HCT116 (cell line): ENCODE measurements at regions not wholly inside any gene's neighbourhood (a gene's known extent, or its start where the extent isn't known, plus 50 kb on each side); places are given as distances from the start of the nearest gene placed in this dataset.

Source experiments
- ATAC-seq: fragments of 200-7000 bp; cut with Tn5 transposase; 2 replicates; pipeline ENCODE4 v1.9.1; 2020; ENCODE audit warnings: mild to moderate bottlenecking, moderate library complexity
- BruUV-seq: library from RNA; stranded (reverse); fragments of 400-500 nt; replicated peaks from 2 replicates; lab custom pipeline; 2021; lab: Mats Ljungman, UMichigan
- CTCF ChIA-PET: fragments of 300-600 bp; sonication (Branson Sonifier 250); formaldehyde crosslinking; loops from one replicate; lab custom pipeline; 2021; ENCODE audit warnings: antibody characterized with exemption; lab: Charles Lee
- POLR2A ChIA-PET: fragments of 300-600, 350-600 bp; sonication (Branson Sonifier 250); formaldehyde crosslinking; loops from one replicate; lab custom pipeline; 2021; ENCODE audit warnings: antibody characterized with exemption; lab: Charles Lee
- RAD21 ChIA-PET, 2 experiments: fragments of 300-600 bp; sonication (Branson Sonifier 250); formaldehyde crosslinking; loops; one replicate each; lab custom pipeline; 2023; ENCODE audit warnings: low total read pairs in 2 of 2; ENCODE audit not compliant: uncharacterized antibody in 2 of 2, unreplicated experiment in 2 of 2, low non-redundant PET in 1 of 2; lab: Charles Lee
- DNase-seq: peaks from one replicate; pipeline ENCODE4 v3.0.0-alpha.2; 2010; ENCODE audit warnings: low read depth, low spot score
- H2AFZ ChIP-seq: fragments of 200-600 bp; shearing (Covaris generic), sonication (generic); 2 replicates; pipeline ENCODE4 v1.6.1; 2017; ENCODE audit warnings: low read depth, mixed run types, mixed read lengths, antibody characterized with exemption, low read length; ENCODE audit not compliant: poor library complexity, severe bottlenecking
- H3K27ac ChIP-seq: 2 replicates; pipeline ENCODE4 v1.5.1; 2012; ENCODE audit warnings: low read depth, low read length
- H3K27me3 ChIP-seq: fragments of 200-600 bp; sonication (generic); 2 replicates; pipeline ENCODE4 v1.6.1; 2016; ENCODE audit warnings: mixed run types, low read length, mixed read lengths; ENCODE audit not compliant: insufficient read depth
- H3K36me3 ChIP-seq, 2 experiments: fragments of 200-500 bp in 1 of 2; fragments of 200-600 bp in 1 of 2; sonication (Bioruptor generic) in 1 of 2; sonication (generic) in 1 of 2; 2 replicates each; pipeline versions ENCODE4 v1.5.1 to v1.6.1; 2014 to 2016; ENCODE audit warnings: low read length in 2 of 2, inconsistent platforms in 1 of 2, mixed read lengths in 1 of 2, mixed run types in 1 of 2; ENCODE audit not compliant: insufficient read depth in 2 of 2, control insufficient read depth in 1 of 2
- H3K4me1 ChIP-seq, 2 experiments: fragments of 200-600 bp in 1 of 2; sonication (generic) in 1 of 2; 2 replicates each; pipeline versions ENCODE4 v1.5.1 to v1.6.1; 2012 to 2017; ENCODE audit warnings: low read length in 2 of 2, inconsistent platforms in 1 of 2, mild to moderate bottlenecking in 1 of 2, mixed read lengths in 1 of 2, mixed run types in 1 of 2, moderate library complexity in 1 of 2; ENCODE audit not compliant: insufficient read depth in 2 of 2, control insufficient read depth in 1 of 2
- H3K4me2 ChIP-seq: fragments of 200-600 bp; sonication (generic); 2 replicates; pipeline ENCODE4 v1.6.1; 2017; ENCODE audit warnings: mixed run types, low read length, mixed read lengths
- H3K4me3 ChIP-seq, 2 experiments: fragments of 200-600 bp in 1 of 2; sonication (generic) in 1 of 2; replicated peaks in 1 of 2; 2 replicates each; pipeline ENCODE4 v1.5.1; 2011 to 2016; ENCODE audit warnings: low read length in 2 of 2, control low read depth in 1 of 2, low read depth in 1 of 2, mild to moderate bottlenecking in 1 of 2, mixed read lengths in 1 of 2, mixed run types in 1 of 2
- H3K79me2 ChIP-seq: fragments of 200-600 bp; sonication (generic); 2 replicates; pipeline ENCODE4 v1.6.1; 2017; ENCODE audit warnings: mild to moderate bottlenecking, mixed run types, low read length, moderate library complexity, mixed read lengths; ENCODE audit not compliant: insufficient read depth
- H3K9ac ChIP-seq: fragments of 200-600 bp; sonication (generic); 2 replicates; pipeline ENCODE4 v1.6.1; 2016; ENCODE audit warnings: low read length, mixed read lengths
- H3K9me2 ChIP-seq: fragments of 200-600 bp; sonication (generic), shearing (Covaris generic); 2 replicates; pipeline ENCODE4 v1.6.1; 2017; ENCODE audit warnings: mixed run types, mild to moderate bottlenecking, moderate library complexity; ENCODE audit not compliant: insufficient read depth
- H3K9me3 ChIP-seq, 2 experiments: fragments of 200-500 bp in 1 of 2; fragments of 200-600 bp in 1 of 2; sonication (Bioruptor generic) in 1 of 2; sonication (generic) in 1 of 2; 2 replicates each; pipeline ENCODE4 v1.6.1; 2014 to 2017; ENCODE audit warnings: low read length in 2 of 2, mixed read lengths in 2 of 2, inconsistent platforms in 1 of 2, low read depth in 1 of 2, mild to moderate bottlenecking in 1 of 2, mixed run types in 1 of 2, moderate library complexity in 1 of 2; ENCODE audit not compliant: control insufficient read depth in 1 of 2, insufficient read depth in 1 of 2
- H4K20me1 ChIP-seq: fragments of 200-600 bp; sonication (generic), shearing (Covaris generic); 2 replicates; pipeline ENCODE4 v1.6.1; 2017; ENCODE audit warnings: mixed run types, mild to moderate bottlenecking, moderate library complexity; ENCODE audit not compliant: insufficient read depth
- ELF1 ChIP-seq: IDR thresholded peaks from 2 replicates; pipeline ENCODE4 v1.6.1; 2012; ENCODE audit warnings: low read depth, borderline replicate concordance
- RAD21 ChIP-seq: IDR thresholded peaks from 2 replicates; pipeline ENCODE4 v1.6.1; 2012; ENCODE audit warnings: low read depth, mild to moderate bottlenecking
- SIN3A ChIP-seq: IDR thresholded peaks from 2 replicates; pipeline ENCODE4 v1.6.1; 2012; ENCODE audit warnings: low read depth
- SP1 ChIP-seq: IDR thresholded peaks from 2 replicates; pipeline ENCODE4 v1.6.1; 2012; ENCODE audit warnings: low read depth
- ZFX ChIP-seq: fragments of 450-650 bp; IDR thresholded peaks from 2 replicates; pipeline ENCODE4 v1.6.1; 2017
- intact Hi-C: fragments of 100-400 bp; cut with micrococcal nuclease; formaldehyde crosslinking; loops from 2 replicates; pipeline ENCODE4 v1.10.0; 2022
- TF ChIP-seq, protein P1 (sequence below): IDR thresholded peaks from 2 replicates; pipeline ENCODE4 v1.6.1; 2012; ENCODE audit warnings: low read depth

DNA sequence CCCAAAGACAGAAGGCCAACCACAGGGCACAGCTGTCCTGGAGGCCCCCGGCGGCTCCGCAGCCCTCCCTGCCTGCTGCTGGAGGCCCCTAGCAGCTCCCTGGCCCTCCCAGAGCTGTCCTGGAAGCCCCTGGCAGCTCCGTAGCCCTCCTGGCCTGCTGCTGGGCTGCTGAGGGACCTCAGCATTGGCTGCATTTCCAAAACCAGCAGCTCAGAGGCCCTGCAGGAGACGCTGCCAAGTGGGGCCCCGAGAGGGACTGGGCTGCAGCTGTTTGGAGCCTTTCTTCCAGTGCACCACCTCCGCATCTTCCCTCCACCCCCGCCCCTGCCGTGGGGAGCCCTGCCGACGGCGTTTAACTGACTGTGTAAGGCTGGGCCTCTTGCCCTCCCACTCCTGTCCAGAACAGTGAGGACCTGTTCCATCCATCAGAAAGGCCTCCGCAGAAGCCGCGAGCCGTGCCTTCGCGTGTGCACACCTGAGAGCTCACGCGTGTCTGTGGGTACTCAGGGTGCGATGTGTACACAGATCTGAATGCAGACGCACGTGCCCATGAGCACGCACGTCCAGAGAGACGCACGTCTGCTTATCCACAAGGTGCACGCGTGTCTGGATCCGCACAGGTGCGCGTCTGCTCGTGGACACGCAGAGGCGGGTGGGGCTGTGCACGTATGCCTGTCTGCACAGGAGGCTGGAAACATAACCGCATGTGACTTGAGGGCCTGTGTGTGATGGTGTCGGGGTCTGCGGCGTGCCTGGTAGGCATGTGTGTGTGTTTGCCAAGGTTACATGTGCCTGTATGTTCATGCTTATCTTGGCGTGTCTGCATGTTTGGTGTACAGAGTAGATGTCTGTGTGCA is 57.0 kb upstream of the FBRSL1 start:
- no TSS peak for BruUV-seq
- no peak overlapping the region for H2AFZ ChIP-seq
- H3K9me3 ChIP-seq, result no peaks in the 10 kb centered on the region
- peaks cover 14 to 26% of the 10 kb centered on the region in 2 experiments for H3K4me1 ChIP-seq
- H3K4me2 ChIP-seq, result no peak overlapping the region
- no peak overlapping the region for H3K27ac ChIP-seq
- ATAC-seq (no peak), DNase-seq (no peak)
- ChIA-PET POLR2A (no interaction called here), RAD21 (no interaction called here), CTCF (no interaction called here)
- no peaks in the 10 kb centered on the region for H3K9me2 ChIP-seq
- no peaks in the 10 kb centered on the region for H4K20me1 ChIP-seq
- no peaks in the 10 kb centered on the region for H3K36me3 ChIP-seq
- H3K4me3 ChIP-seq, result no peak overlapping the region
- no peak overlapping the region for H3K9ac ChIP-seq
- intact Hi-C loops, result no loop called here
- no peaks in the 10 kb centered on the region for H3K27me3 ChIP-seq
- TF ChIP-seq ZFX (no peak), SIN3A (no peak), SP1 (no peak), RAD21 (no peak), ELF1 (no peak)
- TF ChIP-seq, protein P1, sequence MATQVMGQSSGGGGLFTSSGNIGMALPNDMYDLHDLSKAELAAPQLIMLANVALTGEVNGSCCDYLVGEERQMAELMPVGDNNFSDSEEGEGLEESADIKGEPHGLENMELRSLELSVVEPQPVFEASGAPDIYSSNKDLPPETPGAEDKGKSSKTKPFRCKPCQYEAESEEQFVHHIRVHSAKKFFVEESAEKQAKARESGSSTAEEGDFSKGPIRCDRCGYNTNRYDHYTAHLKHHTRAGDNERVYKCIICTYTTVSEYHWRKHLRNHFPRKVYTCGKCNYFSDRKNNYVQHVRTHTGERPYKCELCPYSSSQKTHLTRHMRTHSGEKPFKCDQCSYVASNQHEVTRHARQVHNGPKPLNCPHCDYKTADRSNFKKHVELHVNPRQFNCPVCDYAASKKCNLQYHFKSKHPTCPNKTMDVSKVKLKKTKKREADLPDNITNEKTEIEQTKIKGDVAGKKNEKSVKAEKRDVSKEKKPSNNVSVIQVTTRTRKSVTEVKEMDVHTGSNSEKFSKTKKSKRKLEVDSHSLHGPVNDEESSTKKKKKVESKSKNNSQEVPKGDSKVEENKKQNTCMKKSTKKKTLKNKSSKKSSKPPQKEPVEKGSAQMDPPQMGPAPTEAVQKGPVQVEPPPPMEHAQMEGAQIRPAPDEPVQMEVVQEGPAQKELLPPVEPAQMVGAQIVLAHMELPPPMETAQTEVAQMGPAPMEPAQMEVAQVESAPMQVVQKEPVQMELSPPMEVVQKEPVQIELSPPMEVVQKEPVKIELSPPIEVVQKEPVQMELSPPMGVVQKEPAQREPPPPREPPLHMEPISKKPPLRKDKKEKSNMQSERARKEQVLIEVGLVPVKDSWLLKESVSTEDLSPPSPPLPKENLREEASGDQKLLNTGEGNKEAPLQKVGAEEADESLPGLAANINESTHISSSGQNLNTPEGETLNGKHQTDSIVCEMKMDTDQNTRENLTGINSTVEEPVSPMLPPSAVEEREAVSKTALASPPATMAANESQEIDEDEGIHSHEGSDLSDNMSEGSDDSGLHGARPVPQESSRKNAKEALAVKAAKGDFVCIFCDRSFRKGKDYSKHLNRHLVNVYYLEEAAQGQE, result no peak
- no peaks in the 10 kb centered on the region for H3K79me2 ChIP-seq
